Osteocyte (in vitro differentiated cells): ENCODE measurements at regions not wholly inside any gene's neighbourhood (a gene's known extent, or its start where the extent isn't known, plus 50 kb on each side); places are given as distances from the start of the nearest gene placed in this dataset.

Experiments used
- DNase-seq: peaks from one replicate; pipeline ENCODE4 v3.0.0; 2021; ENCODE audit warnings: mixed read lengths; ENCODE audit not compliant: unreplicated experiment; ENCODE audit errors: extremely low spot score
- H3K27ac Mint-ChIP-seq: one replicate; pipeline ENCODE4 v1.8.0; 2021; ENCODE audit warnings: mild to moderate bottlenecking, mixed read lengths; ENCODE audit not compliant: unreplicated experiment
- H3K27me3 Mint-ChIP-seq: one replicate; pipeline ENCODE4 v1.8.0; 2021; ENCODE audit warnings: mixed read lengths; ENCODE audit not compliant: unreplicated experiment
- H3K36me3 Mint-ChIP-seq: one replicate; pipeline ENCODE4 v1.8.0; 2021; ENCODE audit warnings: mixed read lengths; ENCODE audit not compliant: unreplicated experiment
- H3K4me1 Mint-ChIP-seq: one replicate; pipeline ENCODE4 v1.8.0; 2021; ENCODE audit warnings: mixed read lengths; ENCODE audit not compliant: unreplicated experiment
- H3K4me3 Mint-ChIP-seq: one replicate; pipeline ENCODE4 v1.8.0; 2021; ENCODE audit warnings: mild to moderate bottlenecking, moderate library complexity, mixed read lengths; ENCODE audit not compliant: unreplicated experiment
- H3K9me3 Mint-ChIP-seq: one replicate; pipeline ENCODE4 v1.8.0; 2021; ENCODE audit warnings: mixed read lengths; ENCODE audit not compliant: unreplicated experiment
- CTCF ChIP-seq: fragments of 200-600 bp; sonication (generic); IDR thresholded peaks from 2 replicates; pipeline ENCODE4 v1.5.0; 2021; ENCODE audit warnings: antibody characterized with exemption, mild to moderate bottlenecking, moderate library complexity

- Mint-ChIP-seq H3K4me1 (no peaks in the 10 kb centered on the region), H3K9me3 (no peaks in the 10 kb centered on the region), H3K27me3 (peaks cover 3% of the 10 kb centered on the region), H3K27ac (no peak overlapping the region), H3K4me3 (no peak overlapping the region), H3K36me3 (no peaks in the 10 kb centered on the region)
- no peak for TF ChIP-seq CTCF
- no peak for DNase-seq
These were observed 581.1 kb upstream of the ZFHX3 start for GRCh38 chr16:73629011-73629410.

- Mint-ChIP-seq H3K27me3 (peaks cover 25% of the 10 kb centered on the region), H3K36me3 (no peaks in the 10 kb centered on the region), H3K4me3 (no peak overlapping the region)
These were observed 569.8 kb upstream of the ZFHX3 start for GRCh38 chr16:73617738-73618137.

GRCh38 chr16:73616770-73617169 lies 568.8 kb upstream of the ZFHX3 start:
- Mint-ChIP-seq H3K4me3 (no peak overlapping the region), H3K27me3 (peaks cover 33% of the 10 kb centered on the region), H3K36me3 (no peaks in the 10 kb centered on the region), H3K4me1 (no peaks in the 10 kb centered on the region), H3K27ac (no peak overlapping the region), H3K9me3 (no peaks in the 10 kb centered on the region)
- no peak for TF ChIP-seq CTCF
- DNase-seq, result no peak

More at GRCh38 chr16:73617738-73618137, 569.8 kb upstream of the ZFHX3 start:
- H3K4me1 Mint-ChIP-seq, result no peaks in the 10 kb centered on the region
- no peaks in the 10 kb centered on the region for H3K9me3 Mint-ChIP-seq
- no peak overlapping the region for H3K27ac Mint-ChIP-seq
- no peak for TF ChIP-seq CTCF
- DNase-seq, result no peak

GRCh38 chr16:73616166-73616753 lies 568.3 kb upstream of the ZFHX3 start:
- no peak overlapping the region for H3K27ac Mint-ChIP-seq
- DNase-seq, result no peak
- H3K27me3 Mint-ChIP-seq, result peaks cover 35% of the 10 kb centered on the region
- H3K36me3 Mint-ChIP-seq, result no peaks in the 10 kb centered on the region
- H3K4me1 Mint-ChIP-seq, result no peaks in the 10 kb centered on the region
- H3K4me3 Mint-ChIP-seq, result no peak overlapping the region
- no peaks in the 10 kb centered on the region for H3K9me3 Mint-ChIP-seq
- no peak for TF ChIP-seq CTCF

- no peak for DNase-seq
- Mint-ChIP-seq H3K27me3 (peaks cover 44% of the 10 kb centered on the region), H3K9me3 (no peaks in the 10 kb centered on the region), H3K4me3 (no peak overlapping the region), H3K27ac (no peak overlapping the region), H3K36me3 (no peaks in the 10 kb centered on the region), H3K4me1 (no peaks in the 10 kb centered on the region)
- TF ChIP-seq CTCF, result no peak
These were observed 567.4 kb upstream of the ZFHX3 start for GRCh38 chr16:73615071-73615940.
